GM12873 (cell line): ENCODE measurements at regions not wholly inside any gene's neighbourhood (a gene's known extent, or its start where the extent isn't known, plus 50 kb on each side); places are given as distances from the start of the nearest gene placed in this dataset.

Experiments used
- CTCF ChIP-seq: IDR thresholded peaks from 2 replicates; pipeline ENCODE4 v1.5.1; 2012; ENCODE audit warnings: low read depth, mild to moderate bottlenecking, moderate library complexity, low read length, control low read depth; ENCODE audit not compliant: insufficient read depth; ENCODE audit errors: missing control alignments

GRCh38 chr6:135640449-135641111, 143.0 kb upstream of the AHI1 start:
- no peak for TF ChIP-seq CTCF

- TF ChIP-seq CTCF: no peak
Measured at GRCh38 chr6:135642912-135643311, 145.4 kb upstream of the AHI1 start.

- no peak for TF ChIP-seq CTCF
Measured at GRCh38 chr6:135644394-135644793, 146.9 kb upstream of the AHI1 start.

- TF ChIP-seq CTCF: no peak
Measured at GRCh38 chr6:135647521-135647920, 150.0 kb upstream of the AHI1 start.

GRCh38 chr6:135651964-135652755, 154.6 kb upstream of the AHI1 start:
- no peak for TF ChIP-seq CTCF

- TF ChIP-seq CTCF: no peak
Measured at GRCh38 chr6:135655055-135655454, 157.5 kb upstream of the AHI1 start.

- no peak for TF ChIP-seq CTCF
Measured at GRCh38 chr6:135657207-135657606, 159.7 kb upstream of the AHI1 start.
